ENCODE measurements at regions not wholly inside any gene's neighbourhood (a gene's known extent, or its start where the extent isn't known, plus 50 kb on each side); places are given as distances from the start of the nearest gene placed in this dataset.

GRCh38 chr5:88955403-88955802 is 72.4 kb upstream of the MEF2C start:
- Histone ChIP-seq H3K36me3 (ENCODE audit: insufficient read depth, low read length) (no peaks in the 10 kb centered on the region), H3K79me2 (ENCODE audit: control insufficient read depth, insufficient read depth, low read length, unreplicated experiment) (no peaks in the 10 kb centered on the region), H3K27me3 (ENCODE audit: insufficient read depth, low read length) (no peaks in the 10 kb centered on the region), H3K4me3 (ENCODE audit: low read depth, low read length) (no peak overlapping the region), H3K27ac (ENCODE audit: low read depth, low read length) (no peak overlapping the region), H2AFZ (ENCODE audit: low read length, unreplicated experiment) (no peak overlapping the region), H3K4me1 (ENCODE audit: control insufficient read depth, insufficient read depth, low read length, unreplicated experiment) (no peaks in the 10 kb centered on the region)

- no peaks in the 10 kb centered on the region for H3K27me3 ChIP-seq (ENCODE audit: insufficient read depth, low read length)
- H3K4me3 ChIP-seq (ENCODE audit: low read depth, low read length): no peak overlapping the region
- no peak overlapping the region for H3K27ac ChIP-seq (ENCODE audit: low read depth, low read length)
- no peaks in the 10 kb centered on the region for H3K79me2 ChIP-seq (ENCODE audit: control insufficient read depth, insufficient read depth, low read length, unreplicated experiment)
- no peak overlapping the region for H2AFZ ChIP-seq (ENCODE audit: low read length, unreplicated experiment)
- H3K4me1 ChIP-seq (ENCODE audit: control insufficient read depth, insufficient read depth, low read length, unreplicated experiment): no peaks in the 10 kb centered on the region
- no peaks in the 10 kb centered on the region for H3K36me3 ChIP-seq (ENCODE audit: insufficient read depth, low read length)
Observed at GRCh38 chr5:88954511-88954910, 71.5 kb upstream of the MEF2C start.

DNA sequence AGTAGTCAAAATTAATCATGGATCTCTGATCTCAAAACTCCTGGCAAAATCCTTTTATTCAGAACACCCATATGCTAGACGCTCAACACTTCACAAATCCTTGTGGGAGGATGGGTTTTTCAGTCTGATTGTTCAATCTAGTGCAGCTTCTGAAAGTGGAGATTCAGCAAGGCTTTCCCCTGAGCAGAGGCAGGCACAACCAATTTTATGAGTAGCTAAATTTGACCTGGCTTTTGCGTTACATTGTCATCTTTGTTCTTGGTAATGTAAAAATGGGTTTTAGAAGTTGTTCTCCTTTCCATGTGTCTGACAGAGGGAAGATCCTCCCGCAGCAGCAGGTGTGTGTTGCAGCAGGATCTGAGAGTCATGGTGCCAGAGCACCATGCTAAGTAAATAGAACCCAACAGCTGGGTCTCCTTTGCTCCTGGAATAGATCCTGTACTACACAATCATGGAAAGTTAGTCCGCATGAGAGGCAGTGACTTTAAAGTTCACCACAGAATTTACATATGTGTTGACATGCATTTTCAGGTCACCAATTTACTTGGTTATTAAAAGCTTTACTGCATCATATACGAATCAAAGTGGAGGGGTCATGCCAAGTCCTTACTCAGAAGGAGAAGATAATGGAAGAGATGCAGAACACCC is 70.1 kb upstream of the MEF2C start:
- no peaks in the 10 kb centered on the region for H3K36me3 ChIP-seq (ENCODE audit: insufficient read depth, low read length)
- no peaks in the 10 kb centered on the region for H3K79me2 ChIP-seq (ENCODE audit: control insufficient read depth, insufficient read depth, low read length, unreplicated experiment)
- H3K4me1 ChIP-seq (ENCODE audit: control insufficient read depth, insufficient read depth, low read length, unreplicated experiment): no peaks in the 10 kb centered on the region
- no peaks in the 10 kb centered on the region for H3K27me3 ChIP-seq (ENCODE audit: insufficient read depth, low read length)
- no peak overlapping the region for H3K27ac ChIP-seq (ENCODE audit: low read depth, low read length)
- no peak overlapping the region for H3K4me3 ChIP-seq (ENCODE audit: low read depth, low read length)
- H2AFZ ChIP-seq (ENCODE audit: low read length, unreplicated experiment): no peak overlapping the region

- no peak overlapping the region for H3K4me3 ChIP-seq (ENCODE audit: low read depth, low read length)
- H2AFZ ChIP-seq (ENCODE audit: low read length, unreplicated experiment): no peak overlapping the region
- no peaks in the 10 kb centered on the region for H3K4me1 ChIP-seq (ENCODE audit: control insufficient read depth, insufficient read depth, low read length, unreplicated experiment)
- H3K27ac ChIP-seq (ENCODE audit: low read depth, low read length): no peak overlapping the region
- no peaks in the 10 kb centered on the region for H3K79me2 ChIP-seq (ENCODE audit: control insufficient read depth, insufficient read depth, low read length, unreplicated experiment)
- H3K27me3 ChIP-seq (ENCODE audit: insufficient read depth, low read length): no peaks in the 10 kb centered on the region
- no peaks in the 10 kb centered on the region for H3K36me3 ChIP-seq (ENCODE audit: insufficient read depth, low read length)
Observed at GRCh38 chr5:88952344-88952743, 69.4 kb upstream of the MEF2C start.

- Histone ChIP-seq H3K4me1 (ENCODE audit: control insufficient read depth, insufficient read depth, low read length, unreplicated experiment) (no peaks in the 10 kb centered on the region), H3K4me3 (ENCODE audit: low read depth, low read length) (no peak overlapping the region), H3K79me2 (ENCODE audit: control insufficient read depth, insufficient read depth, low read length, unreplicated experiment) (no peaks in the 10 kb centered on the region), H2AFZ (ENCODE audit: low read length, unreplicated experiment) (no peak overlapping the region), H3K36me3 (ENCODE audit: insufficient read depth, low read length) (no peaks in the 10 kb centered on the region), H3K27me3 (ENCODE audit: insufficient read depth, low read length) (no peaks in the 10 kb centered on the region), H3K27ac (ENCODE audit: low read depth, low read length) (no peak overlapping the region)
Observed at GRCh38 chr5:88951457-88951856, 68.5 kb upstream of the MEF2C start.

GRCh38 chr5:88948746-88949600 is 66.0 kb upstream of the MEF2C start:
- H2AFZ ChIP-seq (ENCODE audit: low read length, unreplicated experiment): no peak overlapping the region
- H3K79me2 ChIP-seq (ENCODE audit: control insufficient read depth, insufficient read depth, low read length, unreplicated experiment): no peaks in the 10 kb centered on the region
- no peaks in the 10 kb centered on the region for H3K4me1 ChIP-seq (ENCODE audit: control insufficient read depth, insufficient read depth, low read length, unreplicated experiment)
- no peaks in the 10 kb centered on the region for H3K36me3 ChIP-seq (ENCODE audit: insufficient read depth, low read length)
- H3K27ac ChIP-seq (ENCODE audit: low read depth, low read length): no peak overlapping the region
- H3K4me3 ChIP-seq (ENCODE audit: low read depth, low read length): no peak overlapping the region
- no peaks in the 10 kb centered on the region for H3K27me3 ChIP-seq (ENCODE audit: insufficient read depth, low read length)

- Histone ChIP-seq H3K4me3 (ENCODE audit: low read depth, low read length) (no peak overlapping the region), H2AFZ (ENCODE audit: low read length, unreplicated experiment) (no peak overlapping the region), H3K79me2 (ENCODE audit: control insufficient read depth, insufficient read depth, low read length, unreplicated experiment) (no peaks in the 10 kb centered on the region), H3K36me3 (ENCODE audit: insufficient read depth, low read length) (no peaks in the 10 kb centered on the region), H3K27me3 (ENCODE audit: insufficient read depth, low read length) (no peaks in the 10 kb centered on the region), H3K4me1 (ENCODE audit: control insufficient read depth, insufficient read depth, low read length, unreplicated experiment) (peaks cover 4% of the 10 kb centered on the region), H3K27ac (ENCODE audit: low read depth, low read length) (no peak overlapping the region)
Observed at GRCh38 chr5:88944751-88945531, 62.0 kb upstream of the MEF2C start.

DNA sequence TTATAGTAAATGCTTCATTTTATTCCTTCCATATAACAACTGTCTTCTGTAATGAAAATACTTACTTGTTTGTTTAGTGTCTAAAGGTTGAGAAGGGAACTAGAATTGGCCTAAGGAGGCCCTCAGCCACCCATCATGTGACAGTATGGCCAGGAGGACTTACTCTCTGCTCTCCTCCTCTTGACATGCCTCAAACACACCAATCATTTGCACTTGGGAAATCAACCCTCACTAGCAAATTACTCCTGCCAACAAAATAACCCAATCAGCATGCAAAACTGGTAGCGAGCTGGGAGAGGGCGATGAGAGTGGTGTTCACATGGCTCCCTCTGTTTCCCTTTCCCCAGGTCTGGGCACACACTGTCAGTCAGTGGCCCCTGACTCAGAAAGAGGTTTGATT is 58.6 kb upstream of the MEF2C start:
- H3K4me3 ChIP-seq (ENCODE audit: low read depth, low read length): no peak overlapping the region
- H3K4me1 ChIP-seq (ENCODE audit: control insufficient read depth, insufficient read depth, low read length, unreplicated experiment): peaks cover 4% of the 10 kb centered on the region
- no peaks in the 10 kb centered on the region for H3K27me3 ChIP-seq (ENCODE audit: insufficient read depth, low read length)
- H3K36me3 ChIP-seq (ENCODE audit: insufficient read depth, low read length): no peaks in the 10 kb centered on the region
- H2AFZ ChIP-seq (ENCODE audit: low read length, unreplicated experiment): no peak overlapping the region
- no peaks in the 10 kb centered on the region for H3K79me2 ChIP-seq (ENCODE audit: control insufficient read depth, insufficient read depth, low read length, unreplicated experiment)
- no peak overlapping the region for H3K27ac ChIP-seq (ENCODE audit: low read depth, low read length)

DNA sequence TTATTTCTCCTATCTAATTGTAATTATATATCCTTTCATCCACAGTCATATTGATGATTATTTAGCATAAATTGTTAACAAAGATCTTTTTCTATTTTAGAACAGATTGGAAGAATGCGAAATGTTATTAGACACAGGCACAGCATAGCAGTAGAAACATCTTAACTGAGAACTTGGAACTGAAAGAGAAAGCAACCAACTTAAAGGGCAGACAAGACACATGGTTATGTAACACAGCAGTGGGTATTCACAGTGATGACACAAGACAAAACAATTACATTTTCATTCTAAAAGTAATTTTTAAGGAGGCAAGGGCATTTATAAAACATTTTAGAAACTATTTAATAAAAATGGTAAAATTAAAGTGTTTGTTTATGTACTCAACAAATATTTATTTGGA is 57.7 kb upstream of the MEF2C start:
- Histone ChIP-seq H3K27me3 (ENCODE audit: insufficient read depth, low read length) (no peaks in the 10 kb centered on the region), H3K4me1 (ENCODE audit: control insufficient read depth, insufficient read depth, low read length, unreplicated experiment) (peaks cover 4% of the 10 kb centered on the region), H3K27ac (ENCODE audit: low read depth, low read length) (no peak overlapping the region), H3K79me2 (ENCODE audit: control insufficient read depth, insufficient read depth, low read length, unreplicated experiment) (no peaks in the 10 kb centered on the region), H3K36me3 (ENCODE audit: insufficient read depth, low read length) (no peaks in the 10 kb centered on the region), H3K4me3 (ENCODE audit: low read depth, low read length) (no peak overlapping the region), H2AFZ (ENCODE audit: low read length, unreplicated experiment) (no peak overlapping the region)

DNA sequence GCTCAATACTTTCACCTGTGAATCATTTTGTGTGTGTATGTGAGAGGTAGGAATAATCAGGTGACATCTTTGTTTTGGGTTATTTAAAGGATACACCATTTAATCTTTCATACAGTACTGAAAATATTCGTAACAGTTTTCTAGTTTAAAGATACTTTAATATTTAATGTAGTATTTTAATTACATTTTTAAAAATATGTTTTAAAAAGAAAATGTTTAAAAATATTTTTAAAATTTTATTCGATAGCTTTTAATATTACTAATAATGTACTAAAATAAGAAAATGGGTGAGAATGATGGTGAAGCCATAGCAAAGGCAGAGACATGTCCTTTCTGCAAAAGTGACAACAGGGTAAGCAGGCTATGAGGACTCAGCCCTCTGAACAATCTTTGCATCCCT is 56.3 kb upstream of the MEF2C start:
- no peaks in the 10 kb centered on the region for H3K36me3 ChIP-seq (ENCODE audit: insufficient read depth, low read length)
- peaks cover 4% of the 10 kb centered on the region for H3K4me1 ChIP-seq (ENCODE audit: control insufficient read depth, insufficient read depth, low read length, unreplicated experiment)
- H3K79me2 ChIP-seq (ENCODE audit: control insufficient read depth, insufficient read depth, low read length, unreplicated experiment): no peaks in the 10 kb centered on the region
- no peak overlapping the region for H3K4me3 ChIP-seq (ENCODE audit: low read depth, low read length)
- no peak overlapping the region for H3K27ac ChIP-seq (ENCODE audit: low read depth, low read length)
- H2AFZ ChIP-seq (ENCODE audit: low read length, unreplicated experiment): no peak overlapping the region
- no peaks in the 10 kb centered on the region for H3K27me3 ChIP-seq (ENCODE audit: insufficient read depth, low read length)
